ENCODE measurements at regions not wholly inside any gene's neighbourhood (a gene's known extent, or its start where the extent isn't known, plus 50 kb on each side); places are given as distances from the start of the nearest gene placed in this dataset.

DNA sequence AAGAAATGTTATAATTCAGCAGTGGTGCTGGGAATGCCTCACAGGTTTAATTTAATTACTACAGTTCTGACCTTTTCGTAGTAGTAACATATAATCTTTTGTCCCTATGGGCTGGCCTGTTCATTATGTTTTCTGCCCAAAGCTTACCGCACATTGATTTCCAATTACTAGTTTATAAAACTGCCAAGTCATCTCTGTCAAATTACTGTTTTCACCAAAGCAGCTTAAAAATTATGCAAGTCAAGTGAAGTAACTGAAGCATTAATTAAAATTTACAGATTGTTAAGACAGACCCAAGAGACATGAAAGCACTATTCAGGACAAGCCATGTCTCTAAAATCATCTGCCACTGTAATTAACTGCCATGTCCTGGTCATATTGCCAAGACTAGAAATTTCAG, 93.9 kb upstream of the FTMT start:
- Histone ChIP-seq H3K27me3 (ENCODE audit: control insufficient read depth in 2 of 2, insufficient read depth in 2 of 2, low read length in 2 of 2) (no peaks in the 10 kb centered on the region), H3K9me3 (ENCODE audit: control insufficient read depth in 2 of 3, low read length in 3 of 3) (no peaks in the 10 kb centered on the region), H3K4me1 (ENCODE audit: control insufficient read depth in 2 of 2, insufficient read depth in 2 of 2, low read length in 2 of 2) (no peaks in the 10 kb centered on the region), H3K4me3 (ENCODE audit: low read length) (no peak overlapping the region), H3K27ac (ENCODE audit: low read depth, low read length) (no peak overlapping the region), H3K36me3 (ENCODE audit: control insufficient read depth in 2 of 3, insufficient read depth in 3 of 3, low read length in 3 of 3) (no peaks in the 10 kb centered on the region)
- CTCF ChIA-PET = no interaction called here
- H3K4me1 Mint-ChIP-seq = no peaks in the 10 kb centered on the region
- intact Hi-C loops (cut with micrococcal nuclease) = no loop called here
- ATAC-seq (no peak), DNase-seq (no peak)
- H3K27me3 Mint-ChIP-seq = no peaks in the 10 kb centered on the region
- H3K4me3 Mint-ChIP-seq = no peak overlapping the region
- no peaks in the 10 kb centered on the region for H3K36me3 Mint-ChIP-seq
- H3K27ac Mint-ChIP-seq = no peak overlapping the region
- POLR2A ChIA-PET = no interaction called here
- peaks cover 0 to 5% (median 0%) of the 10 kb centered on the region in 11 donors for H3K9me3 Mint-ChIP-seq

DNA sequence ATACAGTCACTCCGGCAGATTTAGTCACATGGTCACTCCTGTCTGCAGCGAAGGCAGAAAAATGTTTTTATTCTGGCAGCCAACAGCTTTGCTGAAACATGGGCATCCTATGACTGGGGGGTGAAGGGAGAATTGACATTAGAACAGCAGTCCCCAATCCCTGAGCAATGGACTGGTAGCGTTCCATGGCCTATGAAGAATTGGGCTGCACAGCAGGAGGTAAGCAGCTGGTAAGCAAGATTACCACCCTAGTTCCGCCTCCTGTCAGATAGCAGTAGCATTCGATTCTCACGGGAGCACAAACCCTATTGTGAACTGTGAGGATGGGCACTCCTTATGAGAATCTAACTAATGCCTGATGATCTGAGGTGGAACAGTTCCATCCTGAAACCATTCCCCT, 93.1 kb upstream of the FTMT start:
- H3K27me3 ChIP-seq (ENCODE audit: control insufficient read depth in 2 of 2, insufficient read depth in 2 of 2, low read length in 2 of 2) = no peaks in the 10 kb centered on the region
- Mint-ChIP-seq H3K4me3 (no peak overlapping the region), H3K36me3 (no peaks in the 10 kb centered on the region), H3K27ac (no peak overlapping the region), H3K4me1 (no peaks in the 10 kb centered on the region), H3K9me3 (peaks cover 0 to 5% (median 0%) of the 10 kb centered on the region in 11 donors), H3K27me3 (no peaks in the 10 kb centered on the region)
- ATAC-seq (no peak), DNase-seq (no peak)
- H3K36me3 ChIP-seq (ENCODE audit: control insufficient read depth in 2 of 3, insufficient read depth in 3 of 3, low read length in 3 of 3) = no peaks in the 10 kb centered on the region
- H3K4me3 ChIP-seq (ENCODE audit: low read length) = no peak overlapping the region
- intact Hi-C loops (cut with micrococcal nuclease) = no loop called here
- no peaks in the 10 kb centered on the region for H3K4me1 ChIP-seq (ENCODE audit: control insufficient read depth in 2 of 2, insufficient read depth in 2 of 2, low read length in 2 of 2)
- POLR2A ChIA-PET = no interaction called here
- CTCF ChIA-PET = no interaction called here
- H3K9me3 ChIP-seq (ENCODE audit: control insufficient read depth in 2 of 3, low read length in 3 of 3) = no peaks in the 10 kb centered on the region
- no peak overlapping the region for H3K27ac ChIP-seq (ENCODE audit: low read depth, low read length)

DNA sequence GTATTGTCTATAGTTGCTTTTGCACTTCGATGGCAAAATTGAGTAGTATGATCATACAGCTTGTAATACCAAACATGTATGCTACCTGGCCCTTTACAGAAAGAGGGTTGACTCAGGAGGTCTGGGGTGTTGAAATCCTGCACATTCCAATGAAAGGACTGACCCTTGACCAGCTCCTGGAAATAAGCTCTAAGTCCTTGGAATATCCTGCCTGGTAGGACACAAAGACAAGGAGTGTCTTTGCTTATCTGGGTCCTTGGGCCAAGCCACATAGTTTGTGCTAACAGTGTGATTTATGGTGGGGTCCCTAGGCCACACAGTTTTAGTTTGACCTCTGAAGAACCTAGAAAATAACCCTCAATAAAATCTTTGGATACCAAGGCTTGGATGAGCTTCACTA, 89.3 kb upstream of the FTMT start:
- ChIA-PET CTCF (no interaction called here), POLR2A (no interaction called here)
- Mint-ChIP-seq H3K9me3 (peaks cover 0 to 5% (median 0%) of the 10 kb centered on the region in 11 donors), H3K27ac (no peak overlapping the region), H3K4me3 (no peak overlapping the region), H3K27me3 (no peaks in the 10 kb centered on the region), H3K36me3 (no peaks in the 10 kb centered on the region), H3K4me1 (no peaks in the 10 kb centered on the region)
- Histone ChIP-seq H3K27me3 (ENCODE audit: control insufficient read depth in 2 of 2, insufficient read depth in 2 of 2, low read length in 2 of 2) (no peaks in the 10 kb centered on the region), H3K4me3 (ENCODE audit: low read length) (no peak overlapping the region), H3K9me3 (ENCODE audit: control insufficient read depth in 2 of 3, low read length in 3 of 3) (no peaks in the 10 kb centered on the region), H3K4me1 (ENCODE audit: control insufficient read depth in 2 of 2, insufficient read depth in 2 of 2, low read length in 2 of 2) (no peaks in the 10 kb centered on the region), H3K36me3 (ENCODE audit: control insufficient read depth in 2 of 3, insufficient read depth in 3 of 3, low read length in 3 of 3) (peaks cover 0 to 2% (median 0%) of the 10 kb centered on the region in 3 experiments), H3K27ac (ENCODE audit: low read depth, low read length) (no peak overlapping the region)
- DNase-seq (no peak), ATAC-seq (no peak)
- intact Hi-C loops (cut with micrococcal nuclease) = no loop called here

DNA sequence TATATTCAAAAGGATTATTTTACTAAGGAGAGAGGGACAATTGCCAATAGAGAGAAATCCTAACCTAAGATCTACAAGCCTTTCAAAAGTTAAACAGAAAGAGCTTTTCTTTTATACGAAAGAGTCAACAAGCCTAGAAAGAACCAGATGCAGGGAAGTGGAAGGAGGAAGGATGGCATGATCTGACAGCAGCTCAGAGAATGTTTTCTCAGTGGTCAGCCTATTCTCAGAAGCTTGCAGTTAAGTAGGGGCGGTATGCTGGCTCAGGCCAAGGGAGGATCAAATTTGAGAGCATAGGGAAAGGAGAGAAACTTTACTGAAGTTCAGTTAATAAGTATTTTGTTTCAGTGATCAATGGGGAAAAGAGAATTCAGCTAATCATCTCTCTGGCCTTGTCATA, 88.0 kb upstream of the FTMT start:
- ChIA-PET POLR2A (no interaction called here), CTCF (no interaction called here)
- intact Hi-C loops (cut with micrococcal nuclease) = no loop called here
- Histone ChIP-seq H3K27ac (ENCODE audit: low read depth, low read length) (no peak overlapping the region), H3K27me3 (ENCODE audit: control insufficient read depth in 2 of 2, insufficient read depth in 2 of 2, low read length in 2 of 2) (no peaks in the 10 kb centered on the region), H3K36me3 (ENCODE audit: control insufficient read depth in 2 of 3, insufficient read depth in 3 of 3, low read length in 3 of 3) (peaks cover 0 to 2% (median 0%) of the 10 kb centered on the region in 3 experiments), H3K4me1 (ENCODE audit: control insufficient read depth in 2 of 2, insufficient read depth in 2 of 2, low read length in 2 of 2) (no peaks in the 10 kb centered on the region), H3K9me3 (ENCODE audit: control insufficient read depth in 2 of 3, low read length in 3 of 3) (no peaks in the 10 kb centered on the region), H3K4me3 (ENCODE audit: low read length) (no peak overlapping the region)
- Mint-ChIP-seq H3K4me3 (no peak overlapping the region), H3K9me3 (peaks cover 0 to 5% (median 0%) of the 10 kb centered on the region in 11 donors), H3K36me3 (no peaks in the 10 kb centered on the region), H3K27ac (no peak overlapping the region), H3K27me3 (no peaks in the 10 kb centered on the region), H3K4me1 (no peaks in the 10 kb centered on the region)
- ATAC-seq = no peak
- DNase-seq = no peak

DNA sequence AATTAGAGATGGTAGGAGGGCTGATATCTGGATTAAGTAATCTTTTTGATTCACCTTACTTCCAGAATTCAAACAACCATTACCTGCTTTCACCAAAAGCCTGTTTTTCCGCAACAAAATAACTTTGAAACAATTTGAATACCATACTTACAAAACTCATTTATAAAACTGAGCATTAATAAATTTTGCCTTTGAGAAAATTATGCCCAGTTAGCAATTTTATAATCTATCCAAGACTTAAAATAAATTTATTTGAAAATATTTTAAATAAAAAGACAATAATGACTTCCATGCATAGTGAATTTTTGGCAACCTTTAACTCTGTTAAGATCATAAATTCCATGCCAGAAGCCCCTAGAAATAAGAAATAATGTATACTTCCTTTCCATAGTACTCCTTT, 71.3 kb upstream of the FTMT start:
- no peak overlapping the region for H3K27ac ChIP-seq (ENCODE audit: low read depth, low read length)
- CTCF ChIA-PET = no interaction called here

DNA sequence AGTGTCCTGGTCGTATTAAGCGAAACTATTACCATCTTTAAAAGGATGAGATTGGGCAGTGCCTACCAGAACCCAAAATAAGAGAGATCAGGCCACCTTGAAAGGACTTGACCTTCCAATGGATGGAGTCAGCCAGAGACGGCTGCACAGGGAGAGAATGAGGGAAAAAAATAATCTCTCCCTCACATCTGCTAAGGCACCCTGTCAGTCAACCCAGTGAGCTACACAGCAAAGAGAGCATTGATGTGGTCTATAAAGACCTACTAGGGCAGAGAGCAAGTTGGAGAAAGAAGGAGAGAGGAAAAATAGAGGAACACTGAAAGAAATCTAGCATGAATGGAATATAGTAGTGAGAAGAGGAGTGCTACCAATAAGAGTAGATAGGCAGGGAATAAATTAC, 68.0 kb upstream of the FTMT start:
- Mint-ChIP-seq H3K27me3 (no peaks in the 10 kb centered on the region), H3K4me3 (no peak overlapping the region), H3K4me1 (no peaks in the 10 kb centered on the region), H3K36me3 (no peaks in the 10 kb centered on the region), H3K9me3 (peaks cover 0 to 3% (median 0%) of the 10 kb centered on the region in 11 donors), H3K27ac (no peak overlapping the region)
- ChIA-PET POLR2A (no interaction called here), CTCF (no interaction called here)
- Histone ChIP-seq H3K36me3 (ENCODE audit: control insufficient read depth in 2 of 3, insufficient read depth in 3 of 3, low read length in 3 of 3) (no peaks in the 10 kb centered on the region), H3K27ac (ENCODE audit: low read depth, low read length) (no peak overlapping the region), H3K9me3 (ENCODE audit: control insufficient read depth in 2 of 3, low read length in 3 of 3) (no peaks in the 10 kb centered on the region), H3K4me3 (ENCODE audit: low read length) (no peak overlapping the region), H3K4me1 (ENCODE audit: control insufficient read depth in 2 of 2, insufficient read depth in 2 of 2, low read length in 2 of 2) (no peaks in the 10 kb centered on the region), H3K27me3 (ENCODE audit: control insufficient read depth in 2 of 2, insufficient read depth in 2 of 2, low read length in 2 of 2) (no peaks in the 10 kb centered on the region)
- DNase-seq (no peak), ATAC-seq (no peak)
- intact Hi-C loops (cut with micrococcal nuclease) = no loop called here

More for the DNA sequence above, 71.3 kb upstream of the FTMT start:
- H3K27me3 ChIP-seq (ENCODE audit: control insufficient read depth in 2 of 2, insufficient read depth in 2 of 2, low read length in 2 of 2) = no peaks in the 10 kb centered on the region
- Mint-ChIP-seq H3K9me3 (peaks cover 0 to 5% (median 0%) of the 10 kb centered on the region in 11 donors), H3K27me3 (no peaks in the 10 kb centered on the region), H3K4me1 (no peaks in the 10 kb centered on the region), H3K36me3 (no peaks in the 10 kb centered on the region), H3K27ac (no peak overlapping the region), H3K4me3 (no peak overlapping the region)
- no peak for DNase-seq
- H3K4me3 ChIP-seq (ENCODE audit: low read length) = no peak overlapping the region
- intact Hi-C loops (cut with micrococcal nuclease) = no loop called here
- no peaks in the 10 kb centered on the region for H3K9me3 ChIP-seq (ENCODE audit: control insufficient read depth in 2 of 3, low read length in 3 of 3)
- H3K36me3 ChIP-seq (ENCODE audit: control insufficient read depth in 2 of 3, insufficient read depth in 3 of 3, low read length in 3 of 3) = no peaks in the 10 kb centered on the region
- H3K4me1 ChIP-seq (ENCODE audit: control insufficient read depth in 2 of 2, insufficient read depth in 2 of 2, low read length in 2 of 2) = no peaks in the 10 kb centered on the region
- POLR2A ChIA-PET = no interaction called here
- no peak for ATAC-seq

DNA sequence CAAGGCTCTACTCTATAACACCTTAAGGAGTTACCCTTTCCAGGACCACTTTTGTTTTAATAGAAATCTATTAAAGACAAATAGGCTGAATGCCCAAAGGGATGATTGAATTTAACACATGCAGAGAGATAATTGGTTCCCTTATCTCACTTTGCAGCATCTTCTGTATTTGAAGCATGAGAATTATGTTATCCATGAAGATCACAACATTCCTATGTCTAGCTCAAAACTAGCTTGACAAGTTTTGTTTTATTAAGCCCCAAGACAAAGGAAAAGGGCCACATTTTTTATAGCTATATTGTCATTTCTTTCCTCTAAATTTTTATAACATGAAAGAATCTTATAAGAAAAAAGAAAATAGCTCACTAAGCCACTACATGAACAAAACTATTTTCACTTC, 57.9 kb upstream of the FTMT start:
- no peaks in the 10 kb centered on the region for H3K9me3 ChIP-seq (ENCODE audit: control insufficient read depth in 2 of 3, low read length in 3 of 3)
- H3K36me3 ChIP-seq (ENCODE audit: control insufficient read depth in 2 of 3, insufficient read depth in 3 of 3, low read length in 3 of 3) = no peaks in the 10 kb centered on the region
- ATAC-seq (no peak), DNase-seq (no peak)
- H3K27me3 ChIP-seq (ENCODE audit: control insufficient read depth in 2 of 2, insufficient read depth in 2 of 2, low read length in 2 of 2) = no peaks in the 10 kb centered on the region
- CTCF ChIA-PET = no interaction called here
- intact Hi-C loops (cut with micrococcal nuclease) = no loop called here
- no peak overlapping the region for H3K4me3 Mint-ChIP-seq
- no peaks in the 10 kb centered on the region for H3K4me1 ChIP-seq (ENCODE audit: control insufficient read depth in 2 of 2, insufficient read depth in 2 of 2, low read length in 2 of 2)
- H3K4me1 Mint-ChIP-seq = no peaks in the 10 kb centered on the region
- no peak overlapping the region for H3K27ac ChIP-seq (ENCODE audit: low read depth, low read length)
- H3K27me3 Mint-ChIP-seq = no peaks in the 10 kb centered on the region
- no peaks in the 10 kb centered on the region for H3K36me3 Mint-ChIP-seq
- H3K4me3 ChIP-seq (ENCODE audit: low read length) = no peak overlapping the region
- POLR2A ChIA-PET = no interaction called here
- H3K27ac Mint-ChIP-seq = no peak overlapping the region
- H3K9me3 Mint-ChIP-seq = peaks cover 0 to 5% (median 0%) of the 10 kb centered on the region in 11 donors

All from naive thymus-derived CD4-positive, alpha-beta T cell (primary cell).